ENCODE measurements at regions not wholly inside any gene's neighbourhood (a gene's known extent, or its start where the extent isn't known, plus 50 kb on each side); places are given as distances from the start of the nearest gene placed in this dataset.

- DNase-seq = no peak
Measured at GRCh38 chr3:70899816-70900215, 587.4 kb upstream of the MDFIC2 start.

- no peak for DNase-seq
Measured at GRCh38 chr3:70890020-70890394, 577.6 kb upstream of the MDFIC2 start.

- no peak for DNase-seq
Measured at GRCh38 chr3:70889162-70890019, 577.0 kb upstream of the MDFIC2 start.

- no peak for DNase-seq
Measured at GRCh38 chr3:70885636-70886035, 573.2 kb upstream of the MDFIC2 start.

GRCh38 chr3:70882104-70882503 is 569.7 kb upstream of the MDFIC2 start:
- no peak for DNase-seq

- no peak for DNase-seq
Measured at GRCh38 chr3:70880421-70880820, 568.0 kb upstream of the MDFIC2 start.

GRCh38 chr3:70876154-70876553 is 563.7 kb upstream of the MDFIC2 start:
- DNase-seq = no peak

GRCh38 chr3:70874196-70874595 is 561.8 kb upstream of the MDFIC2 start:
- no peak for DNase-seq

GRCh38 chr3:70873686-70874085 is 561.2 kb upstream of the MDFIC2 start:
- DNase-seq = no peak

- DNase-seq = no peak
Measured at GRCh38 chr3:70871909-70872656, 559.6 kb upstream of the MDFIC2 start.

- no peak for DNase-seq
Measured at GRCh38 chr3:70870576-70870975, 558.1 kb upstream of the MDFIC2 start.

GRCh38 chr3:70868561-70868960 is 556.1 kb upstream of the MDFIC2 start:
- DNase-seq = no peak

GRCh38 chr3:70863049-70863448 is 550.6 kb upstream of the MDFIC2 start:
- no peak for DNase-seq

GRCh38 chr3:70861855-70862254 is 549.4 kb upstream of the MDFIC2 start:
- no peak for DNase-seq

- DNase-seq = no peak
Measured at GRCh38 chr3:70861234-70861633, 548.8 kb upstream of the MDFIC2 start.

- no peak for DNase-seq
Measured at GRCh38 chr3:70857916-70858315, 545.5 kb upstream of the MDFIC2 start.

- no peak for DNase-seq
Measured at GRCh38 chr3:70856414-70857162, 544.1 kb upstream of the MDFIC2 start.

- DNase-seq = no peak
Measured at GRCh38 chr3:70855149-70855548, 542.7 kb upstream of the MDFIC2 start.

- no peak for DNase-seq
Measured at GRCh38 chr3:70854108-70854507, 541.7 kb upstream of the MDFIC2 start.

GRCh38 chr3:70853161-70853944 is 540.9 kb upstream of the MDFIC2 start:
- DNase-seq = no peak

GRCh38 chr3:70849911-70850699 is 537.7 kb upstream of the MDFIC2 start:
- DNase-seq = no peak
